B cell (primary cell): ENCODE measurements at regions not wholly inside any gene's neighbourhood (a gene's known extent, or its start where the extent isn't known, plus 50 kb on each side); places are given as distances from the start of the nearest gene placed in this dataset.

Experiments used
- ATAC-seq: fragments of 200-7000 bp; cut with Tn5 transposase; one replicate; pipeline ENCODE4 v1.10.0; 2021; ENCODE audit warnings: low read depth, mild to moderate bottlenecking, moderate number of reproducible peaks, moderate library complexity
- CTCF ChIA-PET: fragments of 350-600 bp; sonication (Branson Sonifier 250); formaldehyde crosslinking; loops from one replicate; lab custom pipeline; 2021; ENCODE audit warnings: antibody characterized with exemption, inconsistent platforms; lab: Charles Lee
- POLR2A ChIA-PET: fragments of 350-600 bp; sonication (Branson Sonifier 250); formaldehyde crosslinking; loops from one replicate; lab custom pipeline; 2021; ENCODE audit warnings: antibody characterized with exemption; lab: Charles Lee
- DNase-seq: peaks from one replicate; pipeline ENCODE4 v3.0.0; 2013
- H2AFZ ChIP-seq: 2 replicates; pipeline ENCODE4 v1.6.1; 2012; ENCODE audit warnings: mild to moderate bottlenecking, low read depth, low read length; ENCODE audit not compliant: insufficient read depth, poor library complexity, severe bottlenecking
- H3K27ac ChIP-seq, 2 donors: 1 replicate in 1 of 2; 2 replicates in 1 of 2; pipeline ENCODE4 v1.5.1; 2012 to 2013; ENCODE audit warnings: low read length in 2 of 2, mild to moderate bottlenecking in 2 of 2, moderate library complexity in 1 of 2
- H3K27me3 ChIP-seq, 4 experiments: fragments of 200-600 bp in 1 of 4; sonication (generic) in 1 of 4; replicated peaks in 1 of 4; 1 replicate in 2 of 4; 2 replicates in 2 of 4; pipeline versions ENCODE4 v1.6.1 to v1.7.0; 2013 to 2016; ENCODE audit warnings: low read length in 3 of 4, mild to moderate bottlenecking in 2 of 4, mixed read lengths in 1 of 4, moderate library complexity in 1 of 4; ENCODE audit not compliant: insufficient read depth in 4 of 4, control insufficient read depth in 3 of 4; ENCODE audit errors: control extremely low read depth in 1 of 4
- H3K36me3 ChIP-seq, 2 experiments: replicated peaks in 1 of 2; 1 replicate in 1 of 2; 2 replicates in 1 of 2; pipeline versions ENCODE4 v1.6.1 to v1.7.1; 2013; ENCODE audit warnings: low read length in 1 of 2; ENCODE audit not compliant: insufficient read depth in 2 of 2, control insufficient read depth in 1 of 2; ENCODE audit errors: control extremely low read depth in 1 of 2, extremely low read depth in 1 of 2
- H3K4me1 ChIP-seq, 2 donors: fragments of 200-600 bp in 1 of 2; sonication (generic) in 1 of 2; 1 replicate in 1 of 2; 2 replicates in 1 of 2; pipeline versions ENCODE4 v1.5.1 to v1.6.1; 2013 to 2017; ENCODE audit warnings: low read length in 2 of 2; ENCODE audit not compliant: control insufficient read depth in 2 of 2, insufficient read depth in 2 of 2
- H3K4me2 ChIP-seq: replicated peaks from 2 replicates; pipeline ENCODE3; 2012; ENCODE audit warnings: mild to moderate bottlenecking, low read depth, low read length; ENCODE audit not compliant: poor library complexity, severe bottlenecking
- H3K4me3 ChIP-seq, 5 experiments: fragments of 200-600 bp in 1 of 5; sonication (generic) in 1 of 5; 1 replicate in 3 of 5; 2 replicates in 2 of 5; pipeline versions ENCODE4 v1.5.1 to v1.7.0; 2011 to 2016; ENCODE audit warnings: low read length in 4 of 5, mild to moderate bottlenecking in 4 of 5, low read depth in 2 of 5, control low read depth in 1 of 5, moderate library complexity in 1 of 5; ENCODE audit not compliant: insufficient read depth in 1 of 5; ENCODE audit errors: control extremely low read depth in 1 of 5, extremely low read depth in 1 of 5
- H3K79me2 ChIP-seq: fragments of 200-600 bp; sonication (generic); one replicate; pipeline ENCODE4 v1.6.0; 2016; ENCODE audit warnings: low read length; ENCODE audit not compliant: control insufficient read depth, insufficient read depth
- H3K9ac ChIP-seq: fragments of 200-600 bp; sonication (generic); 2 replicates; pipeline ENCODE4 v1.6.1; 2017; ENCODE audit warnings: mild to moderate bottlenecking, low read length, moderate library complexity
- H3K9me3 ChIP-seq, 3 donors: one replicate each; pipeline versions ENCODE4 v1.6.1 to v1.7.1; 2013; ENCODE audit warnings: low read length in 2 of 3; ENCODE audit not compliant: control insufficient read depth in 2 of 3, insufficient read depth in 1 of 3; ENCODE audit errors: control extremely low read depth in 1 of 3
- H4K20me1 ChIP-seq: 2 replicates; pipeline ENCODE4 v1.6.0; 2012; ENCODE audit warnings: mild to moderate bottlenecking, low read length; ENCODE audit not compliant: insufficient read depth, control insufficient read depth, poor library complexity, severe bottlenecking
- H3K27ac Mint-ChIP-seq: one replicate; pipeline ENCODE4 v1.8.0; 2021; ENCODE audit warnings: mixed read lengths
- H3K27me3 Mint-ChIP-seq: one replicate; pipeline ENCODE4 v1.8.0; 2021; ENCODE audit warnings: mixed read lengths
- H3K4me1 Mint-ChIP-seq: one replicate; pipeline ENCODE4 v1.8.0; 2021; ENCODE audit warnings: mixed read lengths
- H3K4me3 Mint-ChIP-seq: one replicate; pipeline ENCODE4 v1.8.0; 2021; ENCODE audit warnings: mixed read lengths
- H3K9me3 Mint-ChIP-seq: one replicate; pipeline ENCODE4 v1.8.0; 2022; ENCODE audit warnings: mixed read lengths; ENCODE audit not compliant: insufficient read depth
- CTCF ChIP-seq: fragments of 200-600 bp; IDR thresholded peaks from one replicate; pipeline ENCODE4 v1.8.0; 2022; ENCODE audit warnings: antibody characterized with exemption, mild to moderate bottlenecking
- EZH2 ChIP-seq: IDR thresholded peaks from 2 replicates; pipeline ENCODE4 v1.6.1; 2012; ENCODE audit warnings: borderline replicate concordance, low read depth, mild to moderate bottlenecking, moderate library complexity, low read length; ENCODE audit not compliant: insufficient read depth, poor library complexity, severe bottlenecking
- WGBS: methylation state at CpG from one replicate; pipeline ENCODE4 v1.1.5; 2013; ENCODE audit warnings: missing lambda C conversion rate; ENCODE audit not compliant: insufficient coverage; 5-methylcytosine and 5-hydroxymethylcytosine counted together
- intact Hi-C: fragments of 100-400 bp; cut with micrococcal nuclease; formaldehyde crosslinking; loops from one replicate; pipeline ENCODE4 v1.10.0; 2022

GRCh38 chr16:61263400-61263799 is 772.8 kb downstream of the CDH8 start:
- Mint-ChIP-seq H3K27ac (no peak overlapping the region), H3K9me3 (peaks cover 9% of the 10 kb centered on the region), H3K4me1 (no peaks in the 10 kb centered on the region), H3K4me3 (no peak overlapping the region), H3K27me3 (no peaks in the 10 kb centered on the region)
- no peak for DNase-seq
- Histone ChIP-seq H3K9me3 (no peaks in the 10 kb centered on the region), H3K79me2 (no peaks in the 10 kb centered on the region), H3K4me2 (no peak overlapping the region), H4K20me1 (no peaks in the 10 kb centered on the region), H3K27me3 (no peaks in the 10 kb centered on the region), H3K9ac (no peak overlapping the region), H3K36me3 (no peaks in the 10 kb centered on the region), H3K27ac (no peak overlapping the region), H3K4me1 (no peaks in the 10 kb centered on the region), H2AFZ (no peak overlapping the region), H3K4me3 (no peak overlapping the region)
- ATAC-seq: no peak
- intact Hi-C loops: no loop called here
- CTCF ChIA-PET: no interaction called here
- TF ChIP-seq EZH2 (no peak), CTCF (no peak)
- POLR2A ChIA-PET: no interaction called here
- no CpG with 5 or more reads among the region's 1 CpG for WGBS

- Histone ChIP-seq H3K36me3 (no peaks in the 10 kb centered on the region), H3K27ac (no peak overlapping the region), H3K27me3 (no peaks in the 10 kb centered on the region), H4K20me1 (no peaks in the 10 kb centered on the region), H3K4me2 (no peak overlapping the region), H3K9me3 (no peaks in the 10 kb centered on the region), H3K4me1 (no peaks in the 10 kb centered on the region), H2AFZ (no peak overlapping the region), H3K9ac (no peak overlapping the region), H3K4me3 (no peak overlapping the region), H3K79me2 (no peaks in the 10 kb centered on the region)
- TF ChIP-seq CTCF: no peak
- no peak for TF ChIP-seq EZH2
- ChIA-PET POLR2A (no interaction called here), CTCF (no interaction called here)
- Mint-ChIP-seq H3K4me1 (no peaks in the 10 kb centered on the region), H3K4me3 (no peak overlapping the region), H3K9me3 (peaks cover 9% of the 10 kb centered on the region), H3K27ac (no peak overlapping the region), H3K27me3 (no peaks in the 10 kb centered on the region)
- intact Hi-C loops: no loop called here
- no CpG with 5 or more reads among the region's 3 CpGs for WGBS
- DNase-seq (no peak), ATAC-seq (no peak)
These were observed 774.9 kb downstream of the CDH8 start for GRCh38 chr16:61261315-61261714.
